Chondrocyte (in vitro differentiated cells): ENCODE measurements at regions not wholly inside any gene's neighbourhood (a gene's known extent, or its start where the extent isn't known, plus 50 kb on each side); places are given as distances from the start of the nearest gene placed in this dataset.
"Not testable (repeated sequence)": the region's sequence is repeated elsewhere in the genome, so short reads cannot be mapped to it uniquely, and the experiment has no call there.

Experiments used
- DNase-seq: peaks from one replicate; pipeline ENCODE4 v3.0.0; 2021; ENCODE audit warnings: mixed read lengths, low spot score
- H3K27ac Mint-ChIP-seq: one replicate; pipeline ENCODE4 v1.8.0; 2021; ENCODE audit warnings: mild to moderate bottlenecking, moderate library complexity, mixed read lengths; ENCODE audit not compliant: unreplicated experiment
- H3K27me3 Mint-ChIP-seq: 2 replicates; pipeline ENCODE4 v1.8.0; 2021; ENCODE audit warnings: low read depth, mixed read lengths
- H3K36me3 Mint-ChIP-seq: 2 replicates; pipeline ENCODE4 v1.8.0; 2021; ENCODE audit warnings: low read depth, mixed read lengths
- H3K4me1 Mint-ChIP-seq: 2 replicates; pipeline ENCODE4 v1.8.0; 2021; ENCODE audit warnings: low read depth, mild to moderate bottlenecking, mixed read lengths
- H3K4me3 Mint-ChIP-seq: one replicate; pipeline ENCODE4 v1.8.0; 2021; ENCODE audit warnings: mild to moderate bottlenecking, moderate library complexity, mixed read lengths; ENCODE audit not compliant: unreplicated experiment
- H3K9me3 Mint-ChIP-seq: 2 replicates; pipeline ENCODE4 v1.8.0; 2021; ENCODE audit warnings: low read depth, mixed read lengths
- CTCF ChIP-seq: fragments of 200-600 bp; sonication (generic); IDR thresholded peaks from 2 replicates; pipeline ENCODE4 v1.5.0; 2021; ENCODE audit warnings: antibody characterized with exemption, mild to moderate bottlenecking, moderate library complexity

DNA sequence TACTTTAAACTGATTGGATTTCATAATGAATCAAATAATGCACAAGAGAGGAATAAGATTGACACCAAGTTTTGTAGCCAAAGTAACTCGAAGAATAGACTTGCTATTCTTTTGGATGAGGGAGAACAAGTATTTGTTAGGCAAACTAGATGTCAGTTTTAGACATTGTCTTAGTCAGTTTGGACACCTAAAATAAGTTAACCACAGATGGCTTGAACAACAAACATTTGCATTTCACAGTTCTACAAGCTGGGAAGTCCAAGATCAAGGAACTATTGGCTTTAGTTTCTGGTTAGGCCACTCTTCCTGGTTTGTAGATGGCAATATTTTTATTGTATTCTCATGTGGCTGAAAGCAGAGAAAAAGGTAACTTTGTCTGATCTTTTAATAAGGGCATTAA is 61.3 kb upstream of the OSTN start:
- H3K9me3 Mint-ChIP-seq: no peaks in the 10 kb centered on the region
- TF ChIP-seq CTCF: no peak
- H3K27me3 Mint-ChIP-seq: no peaks in the 10 kb centered on the region
- DNase-seq: no peak
- no peak overlapping the region for H3K27ac Mint-ChIP-seq
- H3K4me3 Mint-ChIP-seq: no peak overlapping the region
- peaks cover 14% of the 10 kb centered on the region for H3K4me1 Mint-ChIP-seq
- no peaks in the 10 kb centered on the region for H3K36me3 Mint-ChIP-seq

DNA sequence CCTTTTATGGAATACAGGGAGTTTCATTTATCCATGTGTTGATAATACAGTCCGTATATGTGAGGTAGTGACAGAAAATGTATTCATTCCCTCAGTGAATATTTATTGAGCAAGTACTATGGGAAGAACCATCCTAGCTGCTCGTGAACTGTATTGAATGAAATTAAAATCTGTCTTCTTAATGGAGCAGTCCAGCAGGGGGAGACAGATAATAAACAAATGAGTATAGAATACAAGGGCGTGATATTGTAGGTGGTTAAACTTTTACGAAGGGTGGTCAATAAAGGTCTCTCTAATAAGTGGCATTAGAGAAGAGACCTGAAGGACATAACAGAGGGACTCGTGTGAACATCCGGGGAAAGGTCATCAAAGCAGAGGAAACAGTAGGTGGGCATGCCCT is 62.7 kb upstream of the OSTN start:
- H3K4me1 Mint-ChIP-seq: peaks cover under 1% of the 10 kb centered on the region
- H3K9me3 Mint-ChIP-seq: no peaks in the 10 kb centered on the region
- H3K27ac Mint-ChIP-seq: no peak overlapping the region
- TF ChIP-seq CTCF: peak; percentile 78
- no peak overlapping the region for H3K4me3 Mint-ChIP-seq
- no peaks in the 10 kb centered on the region for H3K36me3 Mint-ChIP-seq
- no peaks in the 10 kb centered on the region for H3K27me3 Mint-ChIP-seq
- no peak for DNase-seq

GRCh38 chr3:191135175-191135574 is 63.9 kb upstream of the OSTN start:
- Mint-ChIP-seq H3K9me3 (no peaks in the 10 kb centered on the region), H3K27ac (no peak overlapping the region), H3K27me3 (no peaks in the 10 kb centered on the region), H3K4me1 (no peaks in the 10 kb centered on the region), H3K4me3 (no peak overlapping the region), H3K36me3 (no peaks in the 10 kb centered on the region)
- TF ChIP-seq CTCF: no peak
- DNase-seq: no peak

GRCh38 chr3:191133359-191133758 is 65.7 kb upstream of the OSTN start:
- Mint-ChIP-seq H3K27ac (no peak overlapping the region), H3K9me3 (no peaks in the 10 kb centered on the region), H3K36me3 (no peaks in the 10 kb centered on the region), H3K27me3 (no peaks in the 10 kb centered on the region), H3K4me1 (no peaks in the 10 kb centered on the region), H3K4me3 (no peak overlapping the region)
- no peak for TF ChIP-seq CTCF
- DNase-seq: no peak

GRCh38 chr3:191131305-191131704 is 67.7 kb upstream of the OSTN start:
- Mint-ChIP-seq H3K4me1 (no peaks in the 10 kb centered on the region), H3K27me3 (no peaks in the 10 kb centered on the region), H3K27ac (no peak overlapping the region), H3K4me3 (no peak overlapping the region), H3K9me3 (no peaks in the 10 kb centered on the region), H3K36me3 (no peaks in the 10 kb centered on the region)
- TF ChIP-seq CTCF: no peak
- no peak for DNase-seq

GRCh38 chr3:191124891-191125290 is 74.2 kb upstream of the OSTN start:
- not testable (repeated sequence) for H3K9me3 Mint-ChIP-seq, H3K4me1 Mint-ChIP-seq, H3K36me3 Mint-ChIP-seq, H3K4me3 Mint-ChIP-seq, DNase-seq, H3K27ac Mint-ChIP-seq
- peaks cover 15% of the 10 kb centered on the region for H3K27me3 Mint-ChIP-seq
